Frontal cortex (tissue), 3 donors: ENCODE measurements at regions not wholly inside any gene's neighbourhood (a gene's known extent, or its start where the extent isn't known, plus 50 kb on each side); places are given as distances from the start of the nearest gene placed in this dataset.

ENCODE experiments used
- DNase-seq, 2 donors: peaks; one replicate each; pipeline ENCODE4 v3.0.0; 2012; ENCODE audit warnings: low spot score in 2 of 2
- FAIRE-seq: peaks from 2 replicates; lab custom pipeline; 2012; peaks lifted over from hg19 to GRCh38; lab: Jason Lieb, UNC
- donor health status: control.
- donor health status: control.
- donor health status: control.

GRCh38 chr9:99360026-99360425 is 137.9 kb downstream of the SEC61B start:
- FAIRE-seq, result no peak

GRCh38 chr9:99361817-99362216 is 139.7 kb downstream of the SEC61B start:
- DNase-seq (no peak), FAIRE-seq (no peak)

More at GRCh38 chr9:99360026-99360425, 137.9 kb downstream of the SEC61B start:
- DNase-seq, result no peak

GRCh38 chr9:99362321-99362720 is 140.2 kb downstream of the SEC61B start:
- peak in 1 of 2 donors; percentile 13 for DNase-seq
- no peak for FAIRE-seq

- FAIRE-seq, result no peak
- DNase-seq, result no peak
Observed at GRCh38 chr9:99363509-99363908, 141.4 kb downstream of the SEC61B start.

- DNase-seq, result no peak
- FAIRE-seq, result no peak
Observed at GRCh38 chr9:99365233-99365980, 143.3 kb downstream of the SEC61B start.

GRCh38 chr9:99366183-99366582 is 144.1 kb downstream of the SEC61B start:
- FAIRE-seq (no peak), DNase-seq (no peak)

- no peak for FAIRE-seq
Observed at GRCh38 chr9:99366621-99367020, 144.5 kb downstream of the SEC61B start.

GRCh38 chr9:99368341-99369326 is 146.6 kb downstream of the SEC61B start:
- FAIRE-seq, result no peak
- DNase-seq, result peak; percentile 14 to 70

More at GRCh38 chr9:99366621-99367020, 144.5 kb downstream of the SEC61B start:
- no peak for DNase-seq

- DNase-seq (no peak), FAIRE-seq (no peak)
Observed at GRCh38 chr9:99369327-99369722, 147.2 kb downstream of the SEC61B start.

GRCh38 chr9:99370376-99370775 is 148.3 kb downstream of the SEC61B start:
- DNase-seq (no peak), FAIRE-seq (no peak)

GRCh38 chr9:99371376-99371775 is 149.3 kb downstream of the SEC61B start:
- no peak for FAIRE-seq

GRCh38 chr9:99373912-99374311 is 151.8 kb downstream of the SEC61B start:
- peak in 1 of 2 donors; percentile 40 for DNase-seq
- no peak for FAIRE-seq

More at GRCh38 chr9:99371376-99371775, 149.3 kb downstream of the SEC61B start:
- DNase-seq, result no peak

GRCh38 chr9:99374793-99375192 is 152.7 kb downstream of the SEC61B start:
- DNase-seq (no peak), FAIRE-seq (no peak)

GRCh38 chr9:99375481-99375880 is 153.4 kb downstream of the SEC61B start:
- DNase-seq (no peak), FAIRE-seq (no peak)

GRCh38 chr9:99377790-99378775 is 156.0 kb downstream of the SEC61B start:
- no peak for DNase-seq
- no peak for FAIRE-seq

GRCh38 chr9:99383536-99383935 is 161.5 kb downstream of the SEC61B start:
- DNase-seq, result no peak
- no peak for FAIRE-seq

GRCh38 chr9:99385215-99385614 is 163.1 kb downstream of the SEC61B start:
- no peak for FAIRE-seq
- DNase-seq, result no peak

GRCh38 chr9:99385814-99386279 is 163.8 kb downstream of the SEC61B start:
- no peak for FAIRE-seq

GRCh38 chr9:99387431-99387830 is 165.3 kb downstream of the SEC61B start:
- no peak for FAIRE-seq
- no peak for DNase-seq

More at GRCh38 chr9:99385814-99386279, 163.8 kb downstream of the SEC61B start:
- DNase-seq, result no peak
